DND-41 (cell line): ENCODE measurements at regions not wholly inside any gene's neighbourhood (a gene's known extent, or its start where the extent isn't known, plus 50 kb on each side); places are given as distances from the start of the nearest gene placed in this dataset.

Experiments
- ATAC-seq: fragments of 200-7000 bp; cut with Tn5 transposase; 3 replicates; pipeline ENCODE4 v1.9.1; 2021; ENCODE audit warnings: low read depth; ENCODE audit not compliant: insufficient read depth
- DNase-seq: peaks from one replicate; pipeline ENCODE4 v3.0.0-alpha.2; 2020
- H2AFZ ChIP-seq: 2 replicates; pipeline ENCODE4 v1.6.0; 2012; ENCODE audit warnings: low read depth, low read length
- H3K27ac ChIP-seq: 2 replicates; pipeline ENCODE4 v1.5.1; 2012; ENCODE audit warnings: low read length, inconsistent platforms
- H3K27me3 ChIP-seq: fragments of 200-600 bp; sonication (generic); 2 replicates; pipeline ENCODE4 v1.6.0; 2012; ENCODE audit warnings: low read length, mild to moderate bottlenecking, inconsistent platforms; ENCODE audit not compliant: insufficient read depth, poor library complexity
- H3K36me3 ChIP-seq: 2 replicates; pipeline ENCODE4 v1.5.1; 2012; ENCODE audit warnings: low read length, inconsistent platforms; ENCODE audit not compliant: insufficient read depth
- H3K4me1 ChIP-seq: 2 replicates; pipeline ENCODE4 v1.5.1; 2012; ENCODE audit warnings: mild to moderate bottlenecking, low read length; ENCODE audit not compliant: insufficient read depth
- H3K4me2 ChIP-seq: 2 replicates; pipeline ENCODE4 v1.6.0; 2012; ENCODE audit warnings: mild to moderate bottlenecking, moderate library complexity, low read length, inconsistent platforms; ENCODE audit not compliant: insufficient read depth
- H3K4me3 ChIP-seq, 2 experiments: fragments of 200-600 bp in 1 of 2; shearing (Covaris generic) in 1 of 2; 2 replicates each; pipeline ENCODE4 v1.5.1; 2012 to 2016; ENCODE audit warnings: inconsistent platforms in 2 of 2, low read length in 2 of 2, mild to moderate bottlenecking in 2 of 2, low read depth in 1 of 2, moderate library complexity in 1 of 2
- H3K79me2 ChIP-seq: 2 replicates; pipeline ENCODE4 v1.6.0; 2012; ENCODE audit warnings: low read length, inconsistent platforms; ENCODE audit not compliant: insufficient read depth
- H3K9ac ChIP-seq: 2 replicates; pipeline ENCODE4 v1.6.0; 2012; ENCODE audit warnings: low read depth, mild to moderate bottlenecking, inconsistent platforms, low read length, moderate library complexity
- H3K9me3 ChIP-seq: 2 replicates; pipeline ENCODE4 v1.5.1; 2012; ENCODE audit warnings: low read length, moderate library complexity, mild to moderate bottlenecking, inconsistent platforms; ENCODE audit not compliant: insufficient read depth, severe bottlenecking
- H4K20me1 ChIP-seq: 2 replicates; pipeline ENCODE4 v1.6.0; 2012; ENCODE audit warnings: low read length; ENCODE audit not compliant: insufficient read depth
- EZH2 ChIP-seq: IDR thresholded peaks from 3 replicates; pipeline ENCODE4 v1.6.1; 2012; ENCODE audit warnings: borderline replicate concordance, low read depth, mild to moderate bottlenecking, moderate library complexity, low read length, inconsistent platforms; ENCODE audit not compliant: severe bottlenecking
- TF ChIP-seq, protein P1 (sequence below): IDR thresholded peaks from 2 replicates; pipeline ENCODE4 v1.5.1; 2012; ENCODE audit warnings: borderline replicate concordance, low read length, moderate library complexity, mild to moderate bottlenecking; ENCODE audit not compliant: poor library complexity, severe bottlenecking; ENCODE audit errors: extremely low read depth

DNA sequence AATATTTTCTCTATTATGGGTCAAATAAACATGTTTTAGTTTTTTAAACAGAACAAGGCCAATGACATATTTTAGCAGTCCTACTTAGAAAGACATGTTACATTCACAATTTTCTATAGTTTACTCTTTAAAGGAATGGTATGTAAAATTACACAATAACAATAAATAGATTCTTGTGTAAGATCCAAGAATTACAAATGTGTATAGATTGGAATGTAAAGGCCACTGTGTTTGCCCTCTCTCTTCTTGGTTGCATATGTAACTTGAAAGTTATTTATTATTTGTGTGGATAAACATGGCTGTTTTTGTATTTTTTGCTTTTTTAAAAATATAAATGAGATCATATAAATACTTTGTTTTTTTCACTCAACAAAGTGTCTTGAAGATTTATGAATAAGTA lies 979.3 kb upstream of the CELF2 start:
- H3K9ac ChIP-seq: no peak overlapping the region
- TF ChIP-seq EZH2: no peak
- TF ChIP-seq, protein P1, sequence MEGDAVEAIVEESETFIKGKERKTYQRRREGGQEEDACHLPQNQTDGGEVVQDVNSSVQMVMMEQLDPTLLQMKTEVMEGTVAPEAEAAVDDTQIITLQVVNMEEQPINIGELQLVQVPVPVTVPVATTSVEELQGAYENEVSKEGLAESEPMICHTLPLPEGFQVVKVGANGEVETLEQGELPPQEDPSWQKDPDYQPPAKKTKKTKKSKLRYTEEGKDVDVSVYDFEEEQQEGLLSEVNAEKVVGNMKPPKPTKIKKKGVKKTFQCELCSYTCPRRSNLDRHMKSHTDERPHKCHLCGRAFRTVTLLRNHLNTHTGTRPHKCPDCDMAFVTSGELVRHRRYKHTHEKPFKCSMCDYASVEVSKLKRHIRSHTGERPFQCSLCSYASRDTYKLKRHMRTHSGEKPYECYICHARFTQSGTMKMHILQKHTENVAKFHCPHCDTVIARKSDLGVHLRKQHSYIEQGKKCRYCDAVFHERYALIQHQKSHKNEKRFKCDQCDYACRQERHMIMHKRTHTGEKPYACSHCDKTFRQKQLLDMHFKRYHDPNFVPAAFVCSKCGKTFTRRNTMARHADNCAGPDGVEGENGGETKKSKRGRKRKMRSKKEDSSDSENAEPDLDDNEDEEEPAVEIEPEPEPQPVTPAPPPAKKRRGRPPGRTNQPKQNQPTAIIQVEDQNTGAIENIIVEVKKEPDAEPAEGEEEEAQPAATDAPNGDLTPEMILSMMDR: no peak
- H4K20me1 ChIP-seq: no peaks in the 10 kb centered on the region
- no peaks in the 10 kb centered on the region for H3K9me3 ChIP-seq
- H3K79me2 ChIP-seq: no peaks in the 10 kb centered on the region
- no peak overlapping the region for H3K4me3 ChIP-seq
- DNase-seq: no peak
- no peak for ATAC-seq
- H3K36me3 ChIP-seq: no peaks in the 10 kb centered on the region
- H3K4me2 ChIP-seq: no peak overlapping the region
- H2AFZ ChIP-seq: no peak overlapping the region
- H3K4me1 ChIP-seq: no peaks in the 10 kb centered on the region
- no peaks in the 10 kb centered on the region for H3K27me3 ChIP-seq
- H3K27ac ChIP-seq: no peak overlapping the region

DNA sequence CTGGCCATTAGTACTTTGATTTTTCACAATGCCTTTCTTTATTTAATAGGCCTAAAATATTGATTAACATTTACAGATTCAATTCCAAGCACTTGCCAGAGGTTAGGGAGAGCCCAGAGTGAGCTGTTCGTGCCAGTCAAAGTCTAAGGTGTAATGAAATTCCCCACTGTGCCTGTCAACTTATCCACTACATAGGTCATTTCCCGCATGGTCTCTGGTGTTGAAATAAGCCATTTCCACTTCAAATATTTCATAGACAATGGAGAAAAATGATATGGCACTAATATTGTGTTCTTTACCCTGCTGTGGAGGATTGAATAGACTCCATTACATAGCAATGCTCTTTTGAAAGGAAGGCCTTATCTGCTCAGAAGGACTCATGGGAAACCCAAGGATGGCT lies 978.1 kb upstream of the CELF2 start:
- TF ChIP-seq EZH2: no peak
- TF ChIP-seq, protein P1: no peak
- no peaks in the 10 kb centered on the region for H3K36me3 ChIP-seq
- no peak overlapping the region for H2AFZ ChIP-seq
- no peak overlapping the region for H3K27ac ChIP-seq
- H3K27me3 ChIP-seq: no peaks in the 10 kb centered on the region
- no peak overlapping the region for H3K9ac ChIP-seq
- H4K20me1 ChIP-seq: no peaks in the 10 kb centered on the region
- no peak overlapping the region for H3K4me3 ChIP-seq
- no peaks in the 10 kb centered on the region for H3K79me2 ChIP-seq
- ATAC-seq (no peak), DNase-seq (no peak)
- H3K4me2 ChIP-seq: no peak overlapping the region
- no peaks in the 10 kb centered on the region for H3K4me1 ChIP-seq
- no peaks in the 10 kb centered on the region for H3K9me3 ChIP-seq

DNA sequence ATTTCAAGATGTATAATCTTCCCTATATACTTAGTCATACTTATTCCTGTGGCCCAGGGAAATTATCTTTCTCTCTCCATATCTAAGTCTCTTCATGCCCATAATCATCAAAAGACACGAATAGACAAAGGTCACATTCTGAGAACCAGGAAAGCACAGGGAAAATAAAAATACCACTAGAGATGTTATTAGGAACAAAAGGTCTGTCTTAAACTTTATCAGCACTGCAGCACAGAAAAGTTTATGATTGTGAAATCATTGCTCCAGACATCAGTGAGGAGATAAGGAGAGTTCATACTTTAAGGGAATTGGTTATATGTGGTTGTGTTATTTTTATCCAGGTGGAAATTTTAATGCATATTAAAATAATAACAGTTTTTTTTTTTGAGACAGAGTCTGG lies 974.6 kb upstream of the CELF2 start:
- H3K4me2 ChIP-seq: no peak overlapping the region
- no peak for TF ChIP-seq EZH2
- TF ChIP-seq, protein P1: no peak
- no peak for DNase-seq

More for the DNA sequence above, 974.6 kb upstream of the CELF2 start:
- Histone ChIP-seq H3K27me3 (no peaks in the 10 kb centered on the region), H3K9me3 (no peaks in the 10 kb centered on the region), H3K79me2 (no peaks in the 10 kb centered on the region), H4K20me1 (no peaks in the 10 kb centered on the region), H3K27ac (no peak overlapping the region), H3K4me1 (no peaks in the 10 kb centered on the region), H2AFZ (no peak overlapping the region), H3K4me3 (no peak overlapping the region), H3K9ac (no peak overlapping the region), H3K36me3 (no peaks in the 10 kb centered on the region)
- ATAC-seq: no peak
